ENCODE measurements at regions not wholly inside any gene's neighbourhood (a gene's known extent, or its start where the extent isn't known, plus 50 kb on each side); places are given as distances from the start of the nearest gene placed in this dataset.
"Not testable (repeated sequence)": the region's sequence is repeated elsewhere in the genome, so short reads cannot be mapped to it uniquely, and the experiment has no call there.

DNA sequence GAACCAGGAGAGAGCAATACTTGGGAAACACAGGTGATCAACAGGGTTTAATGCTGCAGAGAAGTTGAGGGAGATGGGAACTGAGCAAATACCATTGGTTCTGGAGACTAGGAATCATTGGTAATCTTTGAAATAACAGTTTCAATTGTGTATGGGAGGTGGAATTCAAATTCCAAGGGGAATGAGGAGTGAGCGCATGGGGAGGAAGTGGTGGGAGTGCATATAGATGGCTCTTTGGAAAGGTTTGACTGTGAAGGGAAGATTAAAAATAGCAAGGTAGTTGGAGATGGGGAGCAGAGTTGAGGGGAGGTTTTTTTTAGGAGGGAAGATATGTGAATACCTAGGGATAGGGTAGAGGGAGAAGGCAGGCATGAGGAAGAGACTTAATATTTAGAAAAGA lies 51.1 kb upstream of the ROPN1 start:
- no peak for DNase-seq (ENCODE audit: low spot score)

DNA sequence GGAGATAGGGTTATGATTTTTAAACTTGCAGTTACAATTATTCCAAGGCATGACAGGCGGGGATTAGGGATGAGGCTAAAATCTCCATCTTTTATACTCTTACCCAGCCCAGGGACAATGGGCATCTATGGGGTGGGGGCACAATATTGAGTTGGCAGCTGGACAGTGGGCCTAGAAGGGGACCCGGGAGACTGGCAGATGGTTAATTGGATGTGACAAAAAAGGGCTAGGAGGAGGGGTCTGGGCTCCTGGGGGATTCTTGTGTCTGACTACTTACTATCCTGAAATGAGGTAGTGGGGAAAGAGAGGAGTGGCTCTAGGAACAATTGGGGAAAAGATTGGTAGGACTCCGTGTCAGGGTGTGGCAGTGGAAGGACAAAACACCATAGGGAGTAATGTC lies 53.0 kb upstream of the ROPN1 start:
- DNase-seq (ENCODE audit: low spot score), result no peak

DNA sequence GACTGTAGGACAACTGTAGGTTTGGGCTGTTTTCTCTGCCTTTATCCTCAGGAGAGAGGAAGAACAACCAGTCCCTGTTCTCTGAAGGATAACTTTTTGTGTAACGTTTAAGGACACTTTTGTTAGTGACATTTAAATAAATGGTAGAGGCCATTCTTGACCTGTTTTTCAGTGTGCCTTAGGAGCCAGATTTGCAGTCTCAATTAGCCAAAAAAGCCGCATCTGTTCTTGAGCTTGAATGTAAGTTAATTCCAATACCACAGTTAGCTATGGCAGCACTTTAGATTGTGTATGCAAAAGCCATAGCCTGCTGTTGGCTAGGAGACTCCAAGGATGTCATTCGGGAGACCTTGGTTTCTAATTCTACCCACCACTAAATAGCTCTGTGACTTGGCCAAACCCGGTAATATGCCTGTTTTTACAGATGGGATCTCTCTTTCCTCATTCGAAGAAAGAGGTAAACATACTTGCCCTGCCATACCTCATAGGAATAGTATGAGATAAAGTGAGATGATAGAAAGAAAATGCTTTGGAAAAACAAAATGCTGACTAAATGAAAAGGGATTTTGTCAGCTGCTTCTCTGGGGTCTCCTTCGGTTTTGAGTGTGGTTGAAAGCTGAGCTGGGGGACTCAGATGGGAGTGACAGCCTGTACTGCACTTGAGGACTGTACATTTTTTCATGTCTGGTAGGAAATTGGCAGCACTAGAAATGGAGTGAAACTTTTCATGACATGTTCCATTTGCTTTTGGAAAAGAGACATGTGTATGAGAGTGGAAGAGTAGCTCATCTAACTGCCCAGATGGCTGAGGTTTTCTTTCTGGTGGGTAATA lies 57.3 kb upstream of the ROPN1 start:
- no peak for DNase-seq (ENCODE audit: low spot score)

DNA sequence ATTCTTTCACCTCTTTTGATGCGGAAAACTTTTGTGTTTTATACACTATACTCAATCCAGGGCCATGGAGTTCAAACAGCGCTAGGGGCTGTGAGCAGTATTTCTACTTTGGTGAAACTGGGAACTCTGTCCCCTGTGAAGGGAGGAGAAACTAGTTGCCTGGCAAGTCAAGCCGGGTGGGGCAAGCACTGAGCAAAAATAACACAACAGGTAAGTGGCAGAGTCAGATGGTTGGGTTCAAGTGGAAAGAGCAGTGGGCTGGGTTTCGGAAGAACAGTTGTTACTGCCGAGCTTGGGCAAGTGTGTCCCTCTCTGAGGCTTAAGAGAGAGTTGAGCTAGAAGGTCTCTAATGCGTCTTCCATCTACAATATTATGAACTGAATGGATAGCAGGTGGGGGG lies 59.7 kb upstream of the ROPN1 start:
- DNase-seq (ENCODE audit: low spot score), result no peak

DNA sequence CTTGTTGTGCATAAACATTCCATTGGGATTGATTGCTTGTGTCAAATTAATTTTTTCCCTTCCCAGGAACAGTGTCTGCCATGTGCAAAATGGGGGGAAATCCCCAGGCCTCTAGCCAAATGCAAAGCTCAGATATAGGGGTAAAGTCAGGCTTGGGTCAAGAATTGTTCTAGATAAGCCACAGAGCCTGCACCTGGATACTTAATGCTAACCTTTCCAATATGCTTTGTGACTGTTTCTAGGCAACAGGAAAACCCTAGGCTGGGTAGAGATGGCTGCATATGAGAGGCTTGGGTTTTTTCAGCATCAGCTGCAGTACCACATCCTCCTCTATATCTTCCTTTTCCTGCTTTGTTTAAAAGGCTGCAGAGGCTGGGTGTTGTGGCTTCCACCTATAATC lies 61.9 kb upstream of the ROPN1 start:
- DNase-seq (ENCODE audit: low spot score), result no peak

DNA sequence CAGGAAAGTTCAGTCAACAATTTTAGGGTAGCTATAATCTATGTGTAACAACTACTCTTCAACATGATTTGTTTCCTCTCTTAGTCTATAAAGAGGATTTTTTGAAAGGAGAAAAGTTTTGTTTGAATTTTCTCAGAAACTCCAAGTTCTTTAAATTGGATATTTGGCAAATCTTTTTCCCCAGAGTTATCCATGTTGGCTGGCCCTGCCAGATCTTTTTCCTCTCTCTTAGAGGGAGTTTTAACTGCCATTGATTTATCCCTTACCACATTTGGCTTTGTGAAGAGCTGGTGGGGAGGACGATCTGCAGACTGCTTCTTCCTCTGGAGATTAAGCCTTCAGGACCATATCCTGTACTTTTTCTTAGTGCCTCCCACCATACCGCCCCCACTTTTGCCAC lies 64.9 kb upstream of the ROPN1 start:
- DNase-seq (ENCODE audit: low spot score), result no peak

DNA sequence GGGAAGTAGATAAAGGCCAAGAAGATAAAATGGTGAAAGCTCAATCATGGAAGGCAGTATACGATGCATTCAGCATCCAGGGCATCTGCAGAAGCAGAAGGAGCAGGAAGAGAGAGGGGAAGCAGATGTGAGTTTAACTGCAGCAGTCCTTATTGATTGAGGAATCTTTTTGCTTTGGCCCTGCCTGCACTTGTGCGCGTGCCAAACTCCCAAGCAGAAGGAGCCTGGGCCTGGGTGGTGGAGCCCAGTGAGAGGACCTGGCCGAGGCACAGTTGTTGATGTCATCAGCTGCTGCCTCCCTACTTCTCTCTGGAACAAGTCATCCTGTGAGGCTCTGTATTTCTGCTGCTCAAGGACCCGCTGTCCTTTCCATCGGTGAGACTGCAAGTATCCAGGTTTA lies 65.5 kb upstream of the ROPN1 start:
- no peak for DNase-seq (ENCODE audit: low spot score)

DNA sequence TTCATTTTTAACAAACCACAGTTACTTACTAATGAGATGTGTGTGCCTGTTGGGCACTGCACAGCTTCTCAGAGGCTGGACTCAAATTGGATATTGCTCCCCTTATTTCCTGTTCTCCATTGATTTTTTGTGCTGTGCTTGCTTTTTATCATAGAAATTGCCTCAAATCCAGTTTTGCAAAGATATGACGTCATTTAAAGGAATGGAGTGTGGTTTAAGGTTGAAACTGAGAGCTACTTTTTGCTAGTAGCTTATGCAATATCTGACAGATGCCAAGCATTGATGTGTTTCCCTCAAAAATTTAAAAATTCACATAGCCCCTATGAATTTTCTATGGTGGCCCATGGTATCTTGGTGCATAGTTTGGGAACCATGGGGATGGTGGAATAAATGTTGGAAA lies 67.7 kb upstream of the ROPN1 start:
- DNase-seq (ENCODE audit: low spot score), result no peak

DNA sequence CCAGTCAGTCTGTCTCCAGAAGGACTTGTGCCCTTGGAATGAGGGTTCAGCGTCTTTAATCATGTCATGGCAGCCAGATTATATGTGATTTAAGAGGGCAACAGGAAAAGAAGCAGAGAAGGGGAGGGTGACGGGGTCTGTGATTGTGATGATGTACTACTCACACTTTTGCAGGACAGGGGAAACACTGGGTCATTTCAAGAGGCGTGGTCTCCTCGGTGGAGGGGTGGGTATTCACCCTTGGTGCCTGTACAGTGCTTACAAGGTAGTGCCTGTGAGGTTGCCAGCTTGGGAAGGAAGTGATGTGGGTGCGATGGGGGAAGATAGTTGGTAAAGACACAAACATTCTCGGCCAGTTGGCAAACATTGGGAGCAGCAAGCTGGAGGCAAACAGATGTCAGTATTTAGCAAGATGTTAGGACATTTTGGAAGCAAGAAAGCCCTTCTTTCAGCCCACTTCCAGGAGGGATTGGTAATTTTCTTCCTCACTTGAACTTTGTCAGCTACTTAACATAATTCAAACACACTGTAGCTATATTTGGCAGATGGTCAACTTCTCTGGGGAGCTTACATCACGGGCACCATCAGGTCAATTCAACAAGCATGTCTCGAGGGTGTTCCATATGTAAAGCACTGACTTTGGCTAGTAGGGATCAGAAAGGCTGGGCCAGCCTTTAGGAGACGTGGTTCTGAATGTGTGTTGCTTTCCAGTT lies 71.4 kb upstream of the ROPN1 start:
- no peak for DNase-seq (ENCODE audit: low spot score)

DNA sequence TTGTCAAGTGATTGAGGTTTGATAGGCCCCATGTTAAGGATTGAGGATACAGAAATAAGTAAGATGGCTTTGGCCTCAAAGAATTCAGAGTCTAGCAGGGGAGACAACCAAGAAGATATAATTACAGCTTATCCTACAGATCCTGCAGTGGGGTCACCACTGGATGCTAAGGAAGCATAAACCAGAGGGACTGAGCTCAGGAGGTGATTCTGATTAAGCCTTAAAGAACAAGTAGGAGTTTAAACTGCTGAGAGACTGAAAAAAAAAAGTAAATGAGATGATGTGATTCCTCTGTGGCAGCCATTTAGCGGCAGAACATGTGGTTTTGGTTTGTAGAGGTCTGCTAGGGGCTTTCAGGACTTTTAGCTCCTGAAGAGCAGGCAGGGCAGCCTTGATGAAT lies 72.1 kb upstream of the ROPN1 start:
- no peak for DNase-seq (ENCODE audit: low spot score)

DNA sequence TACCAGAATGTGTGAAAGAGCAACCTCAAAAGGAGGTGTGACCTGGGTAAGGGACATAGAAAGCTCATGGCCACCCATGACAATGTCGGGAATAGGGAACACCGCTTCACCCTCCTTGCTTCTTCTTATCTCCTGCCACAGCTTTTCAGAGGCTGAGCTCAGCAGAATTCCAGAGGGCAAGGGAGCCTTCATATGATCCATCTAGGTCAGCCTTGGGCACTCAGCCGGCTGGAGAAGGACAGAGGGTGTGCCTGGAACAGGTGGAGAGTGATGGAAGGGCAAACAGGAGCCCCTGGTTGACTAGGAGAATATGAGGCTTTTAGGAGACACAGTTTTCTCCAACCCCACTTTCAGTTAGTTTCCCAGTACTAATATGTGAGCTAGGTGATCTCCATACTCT lies 74.6 kb upstream of the ROPN1 start:
- not testable (repeated sequence) for DNase-seq (ENCODE audit: low spot score)

DNA sequence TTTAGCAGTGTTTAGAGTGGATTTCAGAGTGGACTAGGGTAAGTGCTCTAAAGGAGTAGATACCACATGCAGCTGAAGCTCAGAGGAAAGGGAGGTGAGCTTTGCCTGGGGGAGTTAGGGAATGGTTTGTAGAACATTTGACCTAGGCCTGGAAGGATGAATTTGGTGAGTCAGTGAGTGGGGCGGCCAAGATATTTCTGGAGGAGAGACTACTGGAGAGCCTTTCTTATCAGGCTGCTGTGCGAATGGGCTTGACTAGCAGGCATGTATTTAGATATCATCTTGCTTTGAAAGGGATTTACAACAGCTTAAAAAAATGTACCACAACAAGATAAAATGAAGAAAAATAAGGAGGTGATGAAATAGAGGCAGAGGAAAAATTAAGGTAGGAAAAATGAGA lies 77.8 kb upstream of the ROPN1 start:
- DNase-seq (ENCODE audit: low spot score), result not testable (repeated sequence)

DNA sequence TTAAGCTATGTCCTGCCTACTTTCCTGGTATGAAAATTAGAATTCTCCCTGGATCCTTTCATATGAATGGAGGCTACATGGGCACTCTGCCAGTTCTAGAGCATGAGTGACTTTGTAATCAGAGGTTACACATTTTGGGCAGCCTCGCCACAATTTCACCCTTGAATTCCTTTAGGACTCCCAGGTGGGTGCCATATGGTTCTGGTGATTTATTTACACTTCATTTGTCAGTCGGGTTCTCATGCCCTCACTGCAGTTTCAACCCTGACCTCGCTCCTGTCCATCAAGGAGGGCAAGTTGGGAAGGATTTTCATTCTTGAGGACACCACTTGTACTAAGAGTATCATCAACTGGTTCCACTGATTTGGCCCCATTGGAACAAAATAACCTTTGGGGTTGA lies 83.2 kb upstream of the ROPN1 start:
- not testable (repeated sequence) for DNase-seq (ENCODE audit: low spot score)

DNA sequence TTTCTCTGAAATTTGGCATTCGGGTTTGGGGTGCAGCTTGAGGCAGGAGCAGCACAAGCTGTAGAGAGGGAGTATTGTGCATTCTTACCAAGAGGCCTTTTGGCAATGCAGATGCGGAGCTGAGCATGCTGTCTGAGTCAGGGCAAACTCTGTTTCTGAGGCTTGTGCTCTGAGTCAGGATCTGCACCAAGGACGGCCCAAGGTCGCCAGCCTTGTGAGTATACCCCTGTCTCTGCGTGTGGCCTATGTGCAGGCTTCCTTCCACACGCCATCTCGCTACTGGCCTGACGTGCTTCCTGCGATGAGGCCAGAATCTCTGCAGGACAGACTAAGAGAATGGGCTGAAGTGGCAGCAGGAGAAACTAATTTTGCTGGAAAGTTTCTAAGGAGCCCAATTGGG lies 83.8 kb upstream of the ROPN1 start:
- no peak for DNase-seq (ENCODE audit: low spot score)

DNA sequence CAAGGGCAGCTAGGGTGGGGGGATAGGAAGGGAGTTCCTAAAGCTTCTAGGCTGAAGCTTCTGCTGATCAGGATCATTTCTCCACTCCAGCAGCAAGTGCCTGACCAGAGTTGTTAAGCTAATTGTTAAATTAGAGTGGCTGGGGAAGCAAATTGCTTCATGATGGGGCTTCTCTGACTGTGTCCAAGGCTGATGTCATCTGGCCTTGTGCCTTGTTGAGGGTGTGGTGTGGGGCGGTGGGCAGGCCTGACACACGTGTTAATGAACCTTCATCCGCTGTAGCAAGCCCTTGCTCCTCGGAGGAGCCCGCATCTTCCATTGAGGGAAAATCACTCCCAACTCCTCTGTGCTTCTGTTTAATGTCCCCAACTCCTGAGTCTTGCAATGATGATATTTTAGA lies 84.3 kb upstream of the ROPN1 start:
- no peak for DNase-seq (ENCODE audit: low spot score)

DNA sequence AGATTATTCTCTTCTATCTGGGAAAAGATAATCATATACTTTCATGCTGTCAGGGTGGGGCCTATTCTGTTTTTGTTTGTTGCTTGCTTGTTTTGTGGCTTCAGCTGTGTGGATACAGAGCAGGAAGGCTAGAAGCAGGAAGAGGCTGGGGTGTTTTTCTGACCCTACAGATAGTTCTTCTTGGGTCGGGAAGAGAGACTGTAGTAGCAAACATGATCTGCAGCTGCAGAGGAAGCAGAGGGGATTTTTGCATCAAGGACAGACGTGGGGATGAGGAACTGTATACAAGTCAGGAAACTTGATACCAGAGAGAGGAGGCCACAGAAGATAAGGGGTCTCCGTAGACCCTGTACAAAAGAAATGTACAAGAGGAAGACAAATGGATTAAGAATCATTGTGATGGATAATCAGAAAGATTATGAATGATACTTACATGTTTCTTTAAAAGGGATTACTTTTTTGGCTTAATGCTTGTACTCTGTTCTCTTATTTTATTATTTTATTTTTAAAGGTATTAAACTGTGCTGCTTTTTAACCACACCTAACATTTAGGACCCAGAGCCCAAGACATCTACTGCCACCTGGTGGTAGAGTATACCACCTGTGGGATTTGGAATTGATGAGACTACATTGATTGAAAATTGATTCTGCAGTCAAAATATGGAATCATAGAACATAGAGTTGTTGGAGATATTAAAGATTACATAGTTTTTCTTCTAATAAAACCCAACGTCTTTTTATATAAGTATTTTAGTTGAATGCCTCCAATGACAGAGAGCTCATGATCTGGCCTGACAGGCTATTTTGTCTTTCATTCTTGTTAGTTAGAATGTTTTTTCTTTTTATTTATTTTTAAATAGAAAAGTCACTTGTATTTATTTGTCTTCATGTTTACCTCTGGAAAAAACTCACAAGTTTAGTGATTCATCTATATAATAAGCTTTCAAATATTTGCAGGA lies 87.3 kb upstream of the ROPN1 start:
- peak; percentile 53 for DNase-seq (ENCODE audit: low spot score)

DNA sequence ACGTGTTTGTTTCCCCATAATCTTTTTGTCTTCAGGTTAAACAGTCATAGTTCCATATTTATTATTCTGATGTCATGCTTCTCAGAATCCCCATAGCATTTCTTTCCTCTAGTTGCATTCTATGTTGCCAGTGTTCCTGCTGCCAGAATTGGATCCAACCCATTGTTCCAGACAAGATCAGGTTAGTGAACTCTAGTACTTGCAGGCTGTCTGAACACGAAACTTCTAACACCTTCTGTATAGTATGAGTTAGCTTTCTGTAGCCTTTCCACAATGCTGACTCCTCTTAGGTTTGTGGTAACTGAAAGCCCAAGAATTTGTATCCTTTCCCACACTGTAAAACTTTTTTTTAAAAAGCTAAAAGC lies 88.0 kb upstream of the ROPN1 start:
- no peak for DNase-seq (ENCODE audit: low spot score)

DNA sequence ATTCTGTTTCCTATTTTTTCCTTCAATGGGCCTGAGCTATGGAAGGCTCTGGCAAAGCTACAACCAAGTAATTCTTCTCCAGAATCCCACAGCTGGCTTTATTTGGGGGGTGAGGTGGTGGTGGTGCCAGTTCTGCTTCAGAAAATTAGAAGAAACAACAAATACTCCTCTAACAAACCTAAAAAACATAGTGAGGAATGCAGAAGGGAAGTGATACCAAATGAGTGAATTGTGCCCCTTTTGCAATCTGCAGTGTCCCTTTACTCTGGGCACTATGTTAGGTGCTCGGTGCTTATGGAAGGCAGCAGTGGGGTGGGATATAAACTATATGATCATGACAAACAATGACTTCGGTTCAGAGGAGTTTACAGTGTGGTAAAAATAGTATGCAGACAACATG lies 90.4 kb upstream of the ROPN1 start:
- no peak for DNase-seq (ENCODE audit: low spot score)

DNA sequence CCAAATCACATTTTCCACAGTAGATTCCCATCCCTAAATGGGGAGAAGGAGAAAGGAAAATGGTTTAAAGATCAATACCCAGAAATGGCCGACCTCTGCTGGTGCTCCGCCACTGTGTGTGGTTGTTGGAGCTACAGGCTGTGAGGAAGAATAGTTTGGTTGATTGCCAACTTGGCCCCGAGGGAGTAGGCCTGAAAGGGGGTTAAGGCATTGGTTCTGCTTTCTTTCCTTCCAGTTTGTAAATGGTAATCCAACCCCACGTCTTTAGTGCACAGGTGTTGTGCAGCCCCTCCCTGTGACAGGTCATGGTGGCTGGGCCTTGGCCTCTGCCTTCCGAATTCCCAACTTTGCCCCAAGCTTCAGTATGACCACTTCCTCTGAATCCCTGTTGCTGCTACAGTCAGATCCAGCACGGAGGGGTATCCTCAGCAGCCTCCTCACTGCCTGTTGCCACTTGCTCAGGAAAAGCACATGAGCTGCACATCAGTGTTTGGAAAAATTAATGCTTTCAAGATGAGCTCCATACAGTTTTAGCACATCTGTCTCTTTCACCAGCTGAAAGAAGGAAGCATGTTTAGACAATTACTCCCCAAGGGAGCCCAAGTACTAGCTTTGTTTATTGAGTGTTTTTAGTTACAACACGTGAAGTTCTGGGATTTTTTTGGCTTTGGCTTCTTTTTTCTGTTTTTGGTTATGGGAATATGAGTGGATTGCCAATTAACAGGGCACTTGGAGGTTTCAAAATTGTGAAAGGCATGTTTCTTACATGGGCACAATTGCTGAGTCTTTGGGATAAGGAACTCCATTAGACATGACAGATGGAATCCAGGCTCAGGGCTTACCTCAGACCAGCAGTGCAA lies 92.3 kb upstream of the ROPN1 start:
- DNase-seq (ENCODE audit: low spot score), result no peak

DNA sequence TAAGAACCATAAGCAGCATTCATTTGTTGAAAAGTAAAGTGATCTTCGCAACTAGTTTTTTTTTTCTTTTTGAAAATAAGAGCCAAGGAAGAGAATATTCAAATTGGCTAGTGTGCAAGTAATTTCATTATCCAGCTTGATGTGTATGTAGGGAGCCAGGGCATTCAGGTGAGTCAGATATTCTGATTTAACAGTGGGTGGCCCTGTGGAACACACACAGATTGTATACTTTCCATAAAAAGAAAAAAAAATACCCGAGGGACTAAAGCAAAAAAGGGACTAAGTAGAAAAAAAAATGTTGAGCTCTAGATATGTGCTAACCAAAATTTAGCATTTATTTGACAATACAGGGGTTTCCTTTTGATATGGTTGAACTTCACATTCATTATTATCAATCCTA lies 96.9 kb upstream of the ROPN1 start:
- DNase-seq (ENCODE audit: low spot score), result no peak

DNA sequence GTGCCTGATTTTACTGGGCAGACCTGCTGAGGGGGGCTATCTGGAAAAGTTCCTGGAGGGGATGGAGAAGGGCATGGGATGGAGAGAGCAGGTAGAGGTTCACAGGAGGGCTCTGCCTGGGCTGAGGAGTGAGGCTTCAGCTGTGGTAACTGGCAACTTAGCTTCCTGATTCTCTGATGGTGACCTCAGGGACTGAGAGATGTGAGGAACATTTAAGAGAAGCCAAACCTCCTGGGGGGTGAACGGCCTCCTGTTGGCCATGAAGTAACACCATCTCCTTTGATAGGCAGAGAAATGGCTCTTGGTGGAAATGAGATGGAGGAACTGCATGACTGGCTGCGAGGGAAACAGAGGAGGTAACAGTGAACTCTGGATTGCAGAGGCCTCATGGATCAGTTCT lies 97.3 kb upstream of the ROPN1 start:
- DNase-seq (ENCODE audit: low spot score), result no peak

DNA sequence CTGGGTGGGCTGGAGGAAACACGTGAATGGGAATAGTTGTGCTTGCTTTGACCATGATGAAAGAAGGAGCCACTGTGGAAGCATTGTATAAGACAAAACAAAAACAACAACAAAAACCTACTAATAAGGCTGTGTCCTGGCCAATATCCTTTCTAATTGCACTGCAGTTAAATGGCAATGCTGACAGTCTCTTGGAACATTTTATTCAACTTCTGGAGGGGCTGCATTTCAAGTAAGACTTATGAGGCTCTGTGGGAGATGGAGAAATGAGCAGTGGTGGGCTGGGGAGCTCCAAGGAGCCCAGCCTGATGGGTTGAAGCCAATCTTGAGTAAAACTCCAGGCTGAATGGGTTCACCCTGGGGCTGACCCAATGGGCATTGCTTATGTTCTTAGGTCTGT lies 99.8 kb upstream of the ROPN1 start:
- DNase-seq (ENCODE audit: low spot score), result no peak

All from D341Med (cell line).